ENCODE measurements at regions not wholly inside any gene's neighbourhood (a gene's known extent, or its start where the extent isn't known, plus 50 kb on each side); places are given as distances from the start of the nearest gene placed in this dataset.

DNA sequence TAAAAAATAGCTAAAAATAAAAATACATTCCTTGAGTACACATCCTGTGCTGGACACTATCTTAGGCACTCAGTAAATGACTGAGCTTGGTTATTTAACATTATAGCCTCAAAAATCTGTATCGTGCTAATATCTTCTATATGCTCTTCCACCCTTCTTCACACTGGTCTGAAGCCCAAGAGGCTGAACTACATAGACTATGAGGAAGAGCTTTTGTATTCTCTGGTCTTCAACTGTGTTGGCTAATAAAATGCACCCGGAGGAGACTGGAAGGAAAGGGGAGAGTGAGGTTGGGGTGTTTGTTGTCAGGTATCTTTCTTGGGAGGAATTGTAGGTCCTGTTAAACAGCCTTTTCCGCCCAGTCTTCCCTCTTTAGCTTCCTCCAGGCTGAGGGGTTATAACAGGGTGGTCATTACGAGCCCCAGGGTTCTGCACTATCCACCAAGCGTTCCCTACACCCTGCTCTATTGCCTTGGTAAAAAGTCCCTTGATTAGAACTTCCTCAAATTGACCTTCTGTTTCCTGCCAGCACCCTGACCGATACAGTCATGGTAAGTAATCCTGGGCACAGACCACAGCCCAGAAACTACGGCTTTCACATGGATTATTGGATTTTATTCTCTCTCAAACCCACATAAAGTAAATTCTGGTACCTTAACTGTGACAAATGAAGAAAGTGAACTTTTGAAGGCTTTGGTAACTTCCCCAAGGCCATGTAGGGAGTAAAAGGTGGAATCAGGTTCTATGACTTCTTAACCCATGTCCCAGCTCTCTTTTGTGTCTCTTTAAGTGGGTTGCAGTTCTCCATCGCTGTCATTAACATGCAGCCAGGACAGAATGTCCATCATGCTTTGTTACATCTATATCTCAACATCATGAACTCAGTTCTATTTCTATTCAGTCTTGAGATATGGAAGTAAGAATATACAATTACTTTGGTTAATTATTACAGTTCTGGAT is 71.3 kb downstream of the PTHLH start:
- H3K4me3 ChIP-seq (replicated peaks; ENCODE audit: low read depth, low read length), result no peak overlapping the region
- no peak for DNase-seq (ENCODE audit: low read depth)
- TF ChIP-seq, protein P1, sequence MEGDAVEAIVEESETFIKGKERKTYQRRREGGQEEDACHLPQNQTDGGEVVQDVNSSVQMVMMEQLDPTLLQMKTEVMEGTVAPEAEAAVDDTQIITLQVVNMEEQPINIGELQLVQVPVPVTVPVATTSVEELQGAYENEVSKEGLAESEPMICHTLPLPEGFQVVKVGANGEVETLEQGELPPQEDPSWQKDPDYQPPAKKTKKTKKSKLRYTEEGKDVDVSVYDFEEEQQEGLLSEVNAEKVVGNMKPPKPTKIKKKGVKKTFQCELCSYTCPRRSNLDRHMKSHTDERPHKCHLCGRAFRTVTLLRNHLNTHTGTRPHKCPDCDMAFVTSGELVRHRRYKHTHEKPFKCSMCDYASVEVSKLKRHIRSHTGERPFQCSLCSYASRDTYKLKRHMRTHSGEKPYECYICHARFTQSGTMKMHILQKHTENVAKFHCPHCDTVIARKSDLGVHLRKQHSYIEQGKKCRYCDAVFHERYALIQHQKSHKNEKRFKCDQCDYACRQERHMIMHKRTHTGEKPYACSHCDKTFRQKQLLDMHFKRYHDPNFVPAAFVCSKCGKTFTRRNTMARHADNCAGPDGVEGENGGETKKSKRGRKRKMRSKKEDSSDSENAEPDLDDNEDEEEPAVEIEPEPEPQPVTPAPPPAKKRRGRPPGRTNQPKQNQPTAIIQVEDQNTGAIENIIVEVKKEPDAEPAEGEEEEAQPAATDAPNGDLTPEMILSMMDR (IDR thresholded peaks at IDR 0.05; ENCODE audit: low read length, missing control alignments), result no peak

DNA sequence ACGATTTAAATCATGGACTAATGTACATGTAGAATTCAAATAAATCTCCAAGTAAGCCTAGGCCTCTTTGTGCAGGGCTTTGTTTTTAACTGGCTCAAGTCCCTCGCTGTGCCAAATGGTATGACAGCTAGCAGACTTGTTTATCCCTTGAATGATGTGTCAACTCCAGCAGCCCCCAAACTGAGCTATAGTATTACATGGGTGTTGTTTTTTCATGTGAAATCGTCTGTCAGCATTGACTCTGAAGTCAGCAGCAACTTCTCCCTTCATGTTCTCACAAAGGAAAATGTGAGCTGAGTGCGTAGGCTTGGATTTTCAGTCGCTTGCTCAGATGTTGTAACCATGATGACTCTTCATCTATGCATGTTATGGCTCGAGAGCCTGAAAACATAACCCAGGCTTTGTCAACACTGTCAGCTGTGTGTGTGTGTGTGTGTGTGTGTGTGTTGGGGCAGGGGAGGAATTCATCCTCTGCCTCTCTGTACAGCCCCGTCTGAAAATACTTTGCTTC is 73.3 kb downstream of the PTHLH start:
- peak; percentile 98 for DNase-seq (ENCODE audit: low read depth)

DNA sequence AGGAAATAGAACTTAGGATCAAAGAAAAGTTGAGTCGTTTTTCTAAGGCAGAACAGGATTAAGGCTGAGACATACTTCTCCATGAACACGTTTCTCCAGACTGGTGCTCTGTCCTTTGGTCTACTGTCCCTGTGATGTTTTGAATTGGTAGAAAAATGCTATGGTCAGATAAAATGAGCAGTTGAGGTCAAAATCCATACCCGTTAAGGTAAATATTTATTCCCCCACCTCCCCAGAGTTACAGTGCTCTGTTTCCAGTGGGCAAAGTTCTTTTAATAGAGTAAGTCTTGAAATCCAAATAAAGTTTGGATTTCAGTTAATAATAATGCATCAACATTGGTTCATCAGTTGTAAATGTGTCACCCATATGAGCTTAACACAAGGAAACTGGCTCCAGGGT is 74.5 kb downstream of the PTHLH start:
- no peak for DNase-seq (ENCODE audit: low read depth)
- TF ChIP-seq, protein P1 (IDR thresholded peaks at IDR 0.05; ENCODE audit: low read length, missing control alignments), result no peak
- no peak overlapping the region for H3K4me3 ChIP-seq (replicated peaks; ENCODE audit: low read depth, low read length)

More for the DNA sequence above, 73.3 kb downstream of the PTHLH start:
- TF ChIP-seq, protein P1 (IDR thresholded peaks at IDR 0.05; ENCODE audit: low read length, missing control alignments), result no peak
- H3K4me3 ChIP-seq (replicated peaks; ENCODE audit: low read depth, low read length), result no peak overlapping the region

DNA sequence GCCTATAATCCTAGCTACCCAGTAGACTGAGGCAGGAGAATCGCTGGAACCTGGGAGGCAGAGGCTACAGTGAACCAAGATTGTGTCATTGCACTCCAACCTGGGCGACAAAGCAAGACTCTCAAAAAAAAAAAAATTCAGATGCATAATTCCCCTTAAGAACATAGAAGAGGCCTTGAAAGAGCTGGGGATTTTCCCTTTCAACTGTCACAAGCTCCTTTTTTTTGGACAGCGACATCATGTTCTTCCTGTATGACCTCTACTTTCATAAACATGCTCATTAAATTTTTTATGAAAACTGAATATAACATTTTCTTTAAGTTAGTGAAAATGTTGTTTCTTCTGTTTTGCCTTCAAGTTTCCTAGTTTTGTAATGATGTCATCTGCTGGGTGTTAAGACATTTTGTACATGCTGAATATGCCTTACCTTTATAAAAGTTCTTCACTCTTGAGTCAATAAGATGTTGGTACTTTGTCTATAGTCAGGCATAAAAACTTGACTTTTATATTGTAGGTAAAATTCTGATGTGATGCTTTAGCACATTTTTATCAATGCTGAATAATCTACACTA is 76.0 kb downstream of the PTHLH start:
- TF ChIP-seq, protein P1 (IDR thresholded peaks at IDR 0.05; ENCODE audit: low read length, missing control alignments), result no peak
- DNase-seq (ENCODE audit: low read depth), result peak; percentile 12
- no peak overlapping the region for H3K4me3 ChIP-seq (replicated peaks; ENCODE audit: low read depth, low read length)

DNA sequence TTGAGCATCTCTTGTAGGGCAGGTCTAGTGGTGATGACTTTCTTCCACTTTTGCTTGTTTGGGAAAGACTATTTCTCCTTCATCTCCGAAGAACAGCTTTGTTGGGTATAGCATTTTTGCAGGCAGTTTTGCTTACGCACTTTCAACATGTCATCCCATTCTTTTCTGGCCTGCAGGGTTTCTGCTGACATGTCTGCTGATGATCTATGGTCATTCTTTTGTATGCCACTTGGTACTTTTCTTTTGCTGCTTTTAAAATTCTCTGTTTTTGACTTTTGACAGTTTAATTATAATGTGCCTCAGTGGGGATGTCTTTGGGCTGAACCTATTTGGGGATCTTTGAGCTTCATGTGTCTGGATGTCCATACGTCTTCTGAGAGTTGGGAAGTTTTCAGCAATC is 78.2 kb downstream of the PTHLH start:
- TF ChIP-seq, protein P1 (IDR thresholded peaks at IDR 0.05; ENCODE audit: low read length, missing control alignments), result no peak
- DNase-seq (ENCODE audit: low read depth), result no peak
- no peak overlapping the region for H3K4me3 ChIP-seq (replicated peaks; ENCODE audit: low read depth, low read length)

DNA sequence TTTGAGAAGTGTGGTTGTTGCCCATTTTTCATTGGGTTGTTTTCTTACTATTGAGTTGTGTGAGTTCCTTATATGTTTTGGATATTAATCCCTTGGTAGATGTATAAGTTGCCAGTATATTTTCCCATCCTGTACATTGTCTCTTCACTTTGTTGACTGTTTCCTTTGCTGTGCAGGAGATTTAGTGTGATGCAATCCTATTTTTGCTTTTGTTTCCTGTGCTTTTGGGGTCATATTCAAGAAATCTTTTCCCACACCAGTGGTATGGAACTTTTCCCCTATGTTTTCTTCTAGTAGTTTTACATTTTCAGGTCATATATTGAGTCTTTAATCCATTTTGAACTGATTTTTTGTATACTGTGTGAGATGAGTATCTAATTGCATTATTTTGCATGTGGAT is 92.8 kb downstream of the PTHLH start:
- H3K4me3 ChIP-seq (replicated peaks; ENCODE audit: low read depth, low read length), result no peak overlapping the region
- TF ChIP-seq, protein P1 (IDR thresholded peaks at IDR 0.05; ENCODE audit: low read length, missing control alignments), result no peak
- peak; percentile 12 for DNase-seq (ENCODE audit: low read depth)

Data from fibroblast of pulmonary artery (primary cell).